Fibroblast of pulmonary artery (primary cell): ENCODE measurements at regions not wholly inside any gene's neighbourhood (a gene's known extent, or its start where the extent isn't known, plus 50 kb on each side); places are given as distances from the start of the nearest gene placed in this dataset.

Experiments used
- DNase-seq: peaks from one replicate; pipeline ENCODE4 v3.0.0-alpha.2; 2010; ENCODE audit warnings: low read depth
- H3K4me3 ChIP-seq: replicated peaks from 2 replicates; pipeline ENCODE4 v1.5.1; 2011; ENCODE audit warnings: low read depth, mild to moderate bottlenecking, control low read depth, low read length, moderate library complexity
- TF ChIP-seq, protein P1 (sequence below): IDR thresholded peaks from 2 replicates; pipeline ENCODE4 v1.5.1; 2011; ENCODE audit warnings: mild to moderate bottlenecking, control low read depth, low read length, inconsistent platforms; ENCODE audit errors: missing control alignments

GRCh38 chr5:144771802-144772201 lies 601.1 kb downstream of the KCTD16 start:
- TF ChIP-seq, protein P1, sequence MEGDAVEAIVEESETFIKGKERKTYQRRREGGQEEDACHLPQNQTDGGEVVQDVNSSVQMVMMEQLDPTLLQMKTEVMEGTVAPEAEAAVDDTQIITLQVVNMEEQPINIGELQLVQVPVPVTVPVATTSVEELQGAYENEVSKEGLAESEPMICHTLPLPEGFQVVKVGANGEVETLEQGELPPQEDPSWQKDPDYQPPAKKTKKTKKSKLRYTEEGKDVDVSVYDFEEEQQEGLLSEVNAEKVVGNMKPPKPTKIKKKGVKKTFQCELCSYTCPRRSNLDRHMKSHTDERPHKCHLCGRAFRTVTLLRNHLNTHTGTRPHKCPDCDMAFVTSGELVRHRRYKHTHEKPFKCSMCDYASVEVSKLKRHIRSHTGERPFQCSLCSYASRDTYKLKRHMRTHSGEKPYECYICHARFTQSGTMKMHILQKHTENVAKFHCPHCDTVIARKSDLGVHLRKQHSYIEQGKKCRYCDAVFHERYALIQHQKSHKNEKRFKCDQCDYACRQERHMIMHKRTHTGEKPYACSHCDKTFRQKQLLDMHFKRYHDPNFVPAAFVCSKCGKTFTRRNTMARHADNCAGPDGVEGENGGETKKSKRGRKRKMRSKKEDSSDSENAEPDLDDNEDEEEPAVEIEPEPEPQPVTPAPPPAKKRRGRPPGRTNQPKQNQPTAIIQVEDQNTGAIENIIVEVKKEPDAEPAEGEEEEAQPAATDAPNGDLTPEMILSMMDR = no peak
- no peak overlapping the region for H3K4me3 ChIP-seq
- no peak for DNase-seq

GRCh38 chr5:144742361-144742760 lies 571.7 kb downstream of the KCTD16 start:
- DNase-seq = no peak
- no peak overlapping the region for H3K4me3 ChIP-seq
- TF ChIP-seq, protein P1 = no peak

DNA sequence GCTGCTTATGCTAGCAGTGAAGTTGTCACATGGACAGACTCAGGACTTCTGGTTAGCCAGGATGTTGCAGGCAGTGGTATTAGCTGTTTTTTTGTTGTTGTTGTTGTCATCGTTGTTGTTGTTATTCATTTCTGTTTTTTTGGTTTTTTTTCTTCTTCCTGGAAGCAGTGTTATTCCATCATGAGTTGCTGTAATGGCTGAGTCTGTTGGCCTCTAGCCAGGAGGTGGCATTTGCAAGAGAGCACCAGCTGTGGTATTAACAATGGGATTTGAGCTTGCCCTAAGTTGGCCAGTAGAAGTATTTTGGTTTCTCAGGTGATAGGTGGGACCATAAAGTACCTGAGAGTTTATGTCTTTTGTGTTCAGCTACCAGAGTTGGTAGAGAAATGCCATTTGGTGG lies 561.1 kb downstream of the KCTD16 start:
- DNase-seq = no peak
- no peak overlapping the region for H3K4me3 ChIP-seq
- TF ChIP-seq, protein P1 = no peak

- no peak for DNase-seq
- H3K4me3 ChIP-seq = no peak overlapping the region
- TF ChIP-seq, protein P1 = no peak
These were observed 541.4 kb downstream of the KCTD16 start for GRCh38 chr5:144712090-144712489.

DNA sequence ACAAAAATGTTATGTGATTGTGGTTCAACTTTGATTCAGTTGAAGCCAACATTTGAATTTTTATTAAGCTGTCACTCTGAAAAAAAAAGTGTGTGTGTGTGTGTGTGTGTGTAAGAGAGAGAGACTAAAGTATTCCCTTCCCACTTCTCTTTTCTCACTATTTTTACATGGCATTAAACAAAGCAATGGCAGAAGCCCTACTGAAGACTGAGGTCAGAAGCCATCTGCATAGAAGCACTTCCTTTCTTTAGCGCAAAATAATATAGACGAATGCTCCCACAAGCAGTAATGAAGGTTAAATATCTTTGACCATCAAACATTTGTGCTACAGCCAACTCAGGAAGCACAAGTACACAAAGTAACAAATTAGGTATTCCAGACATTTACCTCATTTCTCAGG lies 540.5 kb downstream of the KCTD16 start:
- TF ChIP-seq, protein P1 = no peak
- no peak overlapping the region for H3K4me3 ChIP-seq
- DNase-seq = no peak

DNA sequence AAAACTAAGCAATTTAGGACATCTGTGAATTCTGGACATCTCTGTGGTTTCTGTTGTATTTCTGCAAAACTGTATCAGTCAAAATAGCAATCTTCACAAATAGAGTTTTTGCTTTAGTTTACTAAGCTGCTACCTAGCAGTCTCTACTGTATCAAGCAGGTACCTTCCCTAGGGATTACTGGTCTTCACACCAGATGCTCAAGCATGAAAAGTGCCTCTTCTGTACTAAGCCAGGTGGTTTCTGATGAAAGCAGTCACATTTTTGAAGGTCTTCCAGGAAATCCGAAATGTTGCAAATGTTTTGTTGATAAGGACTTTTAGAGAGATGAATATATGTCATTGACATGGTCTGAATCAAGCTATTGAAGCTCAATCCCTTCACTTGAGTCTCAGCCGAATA lies 540.0 kb downstream of the KCTD16 start:
- no peak for DNase-seq
- TF ChIP-seq, protein P1 = no peak
- no peak overlapping the region for H3K4me3 ChIP-seq

DNA sequence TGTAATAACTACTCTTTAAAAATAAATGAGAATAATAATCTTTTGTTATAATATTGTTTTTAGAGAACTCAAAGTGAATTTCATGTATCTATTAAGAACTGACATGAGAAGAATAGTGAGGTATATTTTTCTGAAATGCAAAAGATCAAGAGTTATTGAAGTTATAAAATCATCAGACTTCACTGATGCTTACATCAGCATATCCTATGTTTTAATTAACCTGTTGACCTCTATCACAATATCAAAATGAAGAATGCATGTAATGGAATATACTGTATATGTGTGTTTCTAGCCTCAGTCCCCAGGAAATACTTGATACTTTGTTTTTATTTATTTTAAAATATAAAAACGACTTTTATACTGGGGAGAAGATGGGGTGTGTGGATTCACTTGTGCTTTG lies 533.1 kb downstream of the KCTD16 start:
- TF ChIP-seq, protein P1 = no peak

More for the DNA sequence above, 533.1 kb downstream of the KCTD16 start:
- H3K4me3 ChIP-seq = no peak overlapping the region
- no peak for DNase-seq
